ENCODE measurements at regions not wholly inside any gene's neighbourhood (a gene's known extent, or its start where the extent isn't known, plus 50 kb on each side); places are given as distances from the start of the nearest gene placed in this dataset.
A peak's percentile ranks its signal among the peaks of the same experiment; 100 is the strongest.
"Not testable (repeated sequence)": the region's sequence is repeated elsewhere in the genome, so short reads cannot be mapped to it uniquely, and the experiment has no call there.

GRCh38 chr2:176826984-176827668, 385.5 kb upstream of the HNRNPA3 start:
- DNase-seq: no peak

GRCh38 chr2:176830362-176830761, 382.2 kb upstream of the HNRNPA3 start:
- DNase-seq: peak; percentile 67

GRCh38 chr2:176832086-176832485, 380.5 kb upstream of the HNRNPA3 start:
- DNase-seq: no peak

GRCh38 chr2:176833671-176834070, 378.9 kb upstream of the HNRNPA3 start:
- no peak for DNase-seq

GRCh38 chr2:176834226-176834625, 378.4 kb upstream of the HNRNPA3 start:
- DNase-seq: no peak

GRCh38 chr2:176843208-176843607, 369.4 kb upstream of the HNRNPA3 start:
- DNase-seq: no peak

- no peak for DNase-seq
Observed at GRCh38 chr2:176844461-176844860, 368.1 kb upstream of the HNRNPA3 start.

- no peak for DNase-seq
Observed at GRCh38 chr2:176845718-176846117, 366.9 kb upstream of the HNRNPA3 start.

- DNase-seq: no peak
Observed at GRCh38 chr2:176847575-176847974, 365.0 kb upstream of the HNRNPA3 start.

- no peak for DNase-seq
Observed at GRCh38 chr2:176848844-176849243, 363.8 kb upstream of the HNRNPA3 start.

- peak; percentile 73 for DNase-seq
Observed at GRCh38 chr2:176851200-176851888, 361.2 kb upstream of the HNRNPA3 start.

GRCh38 chr2:176851889-176852483, 360.6 kb upstream of the HNRNPA3 start:
- DNase-seq: no peak

GRCh38 chr2:176852667-176853066, 359.9 kb upstream of the HNRNPA3 start:
- DNase-seq: peak; percentile 75

GRCh38 chr2:176854062-176854461, 358.5 kb upstream of the HNRNPA3 start:
- peak; percentile 91 for DNase-seq

- peak; percentile 52 for DNase-seq
Observed at GRCh38 chr2:176854878-176855277, 357.7 kb upstream of the HNRNPA3 start.

- DNase-seq: peak; percentile 6
Observed at GRCh38 chr2:176856683-176857082, 355.9 kb upstream of the HNRNPA3 start.

- no peak for DNase-seq
Observed at GRCh38 chr2:176865336-176865735, 347.3 kb upstream of the HNRNPA3 start.

- no peak for DNase-seq
Observed at GRCh38 chr2:176872406-176872805, 340.2 kb upstream of the HNRNPA3 start.

GRCh38 chr2:176873403-176873802, 339.2 kb upstream of the HNRNPA3 start:
- no peak for DNase-seq

GRCh38 chr2:176876493-176877103, 336.0 kb upstream of the HNRNPA3 start:
- no peak for DNase-seq

GRCh38 chr2:176879426-176879995, 333.1 kb upstream of the HNRNPA3 start:
- DNase-seq: no peak

- DNase-seq: not testable (repeated sequence)
Observed at GRCh38 chr2:176882045-176882444, 330.5 kb upstream of the HNRNPA3 start.

- peak; percentile 63 for DNase-seq
Observed at GRCh38 chr2:176885001-176885643, 327.5 kb upstream of the HNRNPA3 start.

All from NCI-H69 (cell line).